SK-N-MC (cell line): ENCODE measurements at regions not wholly inside any gene's neighbourhood (a gene's known extent, or its start where the extent isn't known, plus 50 kb on each side); places are given as distances from the start of the nearest gene placed in this dataset.

Source experiments
- EZH2 ChIP-seq: fragments of 200-600 bp; sonication (generic); IDR thresholded peaks from one replicate; pipeline ENCODE4 v1.6.1; 2017; ENCODE audit warnings: antibody characterized with exemption
- FOXP2 ChIP-seq: optimal IDR thresholded peaks from 2 replicates; pipeline ENCODE3; 2011; ENCODE audit warnings: mild to moderate bottlenecking, moderate library complexity; ENCODE audit not compliant: insufficient read depth; ENCODE audit errors: extremely low read length, control extremely low read depth
- POLR2AphosphoS5 ChIP-seq: IDR thresholded peaks from 2 replicates; pipeline ENCODE4 v1.6.1; 2012; ENCODE audit warnings: mild to moderate bottlenecking, low read depth, low read length, borderline replicate concordance

DNA sequence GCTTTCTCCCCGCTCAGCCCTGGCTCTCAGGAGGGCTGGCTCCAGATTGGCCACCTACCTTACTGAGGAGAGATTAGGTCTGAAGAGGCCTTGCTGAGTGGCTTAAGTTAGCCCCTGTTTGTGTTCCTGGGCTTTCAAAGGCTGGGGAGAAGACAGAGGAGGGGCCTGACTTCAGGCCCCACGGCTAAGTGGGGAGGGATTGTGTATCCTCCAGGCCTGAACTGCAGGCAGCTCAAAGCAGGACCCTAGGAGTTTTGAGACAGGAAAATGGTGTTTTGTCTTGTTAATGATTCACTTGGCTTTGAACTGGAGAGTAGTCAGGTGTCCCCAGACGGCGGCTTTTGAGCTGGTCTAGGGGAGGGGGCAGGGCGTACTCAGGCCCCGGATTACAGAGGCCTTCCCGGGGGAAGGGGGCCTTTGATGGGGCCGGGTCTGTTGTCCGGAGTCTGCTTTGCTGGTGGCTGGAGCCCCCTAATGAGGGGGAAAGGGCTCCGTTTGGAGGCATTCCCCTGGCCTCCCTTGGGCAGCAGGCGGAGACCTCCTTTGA is 162.0 kb upstream of the SMIM23 start:
- no peak for TF ChIP-seq EZH2
- TF ChIP-seq POLR2AphosphoS5 = no peak
- no peak for TF ChIP-seq FOXP2
